Activated CD8-positive, alpha-beta memory T cell treated with anti-CD3 and anti-CD28 coated beads for 1 hour (primary cell): ENCODE measurements at regions not wholly inside any gene's neighbourhood (a gene's known extent, or its start where the extent isn't known, plus 50 kb on each side); places are given as distances from the start of the nearest gene placed in this dataset.
"Not testable (repeated sequence)": the region's sequence is repeated elsewhere in the genome, so short reads cannot be mapped to it uniquely, and the experiment has no call there.

ENCODE experiments used
- DNase-seq, 2 donors: peaks; one replicate each; pipeline ENCODE4 v3.0.0-alpha.2; 2020; ENCODE audit warnings: low read depth in 1 of 2; ENCODE audit errors: extremely low read depth in 1 of 2

DNA sequence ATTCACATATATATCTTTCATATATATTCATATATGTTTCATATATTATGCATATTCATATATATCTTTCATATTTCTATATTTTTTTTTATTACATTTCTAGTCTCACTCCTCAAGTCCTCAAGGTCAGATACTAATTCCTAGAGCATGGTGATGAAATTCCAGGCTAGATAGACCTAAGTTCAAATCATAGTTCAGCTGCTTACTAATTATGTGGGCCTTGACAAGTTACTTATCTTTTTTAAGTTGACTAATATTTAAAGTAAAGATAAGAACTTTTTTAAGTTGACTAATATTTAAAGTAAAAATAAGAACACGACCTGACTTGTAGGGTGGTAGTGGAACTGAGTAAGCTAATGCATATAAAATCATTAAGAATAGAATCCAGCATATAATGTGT, 495.6 kb upstream of the MAN1A1 start:
- DNase-seq, result no peak

GRCh38 chr6:119844387-119844786, 494.8 kb upstream of the MAN1A1 start:
- no peak for DNase-seq

DNA sequence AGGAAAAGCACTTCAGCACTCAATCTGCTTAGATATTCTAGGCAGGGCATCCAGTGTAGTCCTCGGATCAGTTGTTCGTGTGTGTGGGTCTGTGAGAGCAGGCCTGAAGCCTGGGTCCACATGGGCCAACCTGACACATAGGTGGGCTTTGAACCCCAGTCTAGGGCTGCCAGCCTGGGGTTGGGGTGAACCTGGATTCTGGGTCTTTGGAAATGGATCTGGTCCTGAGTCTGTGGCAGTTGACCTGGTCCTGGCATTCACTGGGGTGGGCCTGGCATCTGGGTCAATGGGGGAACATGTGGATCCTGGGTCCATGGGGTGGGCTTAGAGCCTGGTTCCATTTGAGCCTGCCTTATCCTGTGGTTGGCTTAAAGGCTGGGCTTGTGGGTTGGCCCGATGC, 492.6 kb upstream of the MAN1A1 start:
- no peak for DNase-seq

GRCh38 chr6:119838043-119838442, 488.5 kb upstream of the MAN1A1 start:
- no peak for DNase-seq

GRCh38 chr6:119834418-119834817, 484.9 kb upstream of the MAN1A1 start:
- no peak for DNase-seq

DNA sequence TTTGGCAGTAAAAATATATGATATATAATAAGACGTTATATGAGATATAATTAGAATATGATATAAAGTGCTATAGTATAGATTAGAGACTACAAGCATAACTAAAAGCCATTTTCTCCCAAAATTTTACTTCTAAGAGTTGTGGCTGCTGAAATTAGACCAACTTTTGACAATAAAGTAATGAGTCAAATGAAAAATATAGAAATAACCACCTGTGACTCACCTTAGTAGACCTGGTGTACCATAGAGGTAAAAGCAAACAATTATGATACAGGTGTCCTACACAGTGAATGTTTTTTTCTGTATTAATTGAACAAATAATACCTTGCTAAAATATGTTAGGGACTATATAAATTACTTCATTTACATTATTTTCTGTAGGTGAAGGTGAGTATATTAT, 482.9 kb upstream of the MAN1A1 start:
- DNase-seq, result no peak

GRCh38 chr6:119830494-119831295, 481.1 kb upstream of the MAN1A1 start:
- DNase-seq, result no peak

- no peak for DNase-seq
These were observed 480.5 kb upstream of the MAN1A1 start for GRCh38 chr6:119830069-119830468.

GRCh38 chr6:119829499-119829898, 479.9 kb upstream of the MAN1A1 start:
- DNase-seq, result not testable (repeated sequence)

- no peak for DNase-seq
These were observed 479.4 kb upstream of the MAN1A1 start for GRCh38 chr6:119829006-119829405.

GRCh38 chr6:119821380-119821779, 471.8 kb upstream of the MAN1A1 start:
- DNase-seq, result no peak

DNA sequence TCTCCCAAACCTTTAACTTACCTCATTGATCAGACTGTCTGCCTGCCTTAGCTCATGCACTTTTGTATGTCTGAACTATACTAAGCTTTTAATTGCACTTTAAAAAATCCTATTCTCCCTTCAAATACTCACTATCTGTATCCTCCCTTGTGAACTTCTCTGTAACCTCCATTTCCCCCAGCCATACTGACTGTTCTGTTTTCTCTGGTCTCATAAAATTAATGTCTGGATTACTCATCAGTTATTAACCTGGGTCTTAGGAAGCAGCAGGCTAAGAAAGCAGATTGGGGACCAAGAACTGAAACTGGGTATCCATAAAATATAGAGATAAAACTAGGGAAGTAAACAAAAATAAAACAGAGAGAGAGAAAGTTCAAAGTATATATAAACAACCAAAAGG, 469.3 kb upstream of the MAN1A1 start:
- no peak for DNase-seq

DNA sequence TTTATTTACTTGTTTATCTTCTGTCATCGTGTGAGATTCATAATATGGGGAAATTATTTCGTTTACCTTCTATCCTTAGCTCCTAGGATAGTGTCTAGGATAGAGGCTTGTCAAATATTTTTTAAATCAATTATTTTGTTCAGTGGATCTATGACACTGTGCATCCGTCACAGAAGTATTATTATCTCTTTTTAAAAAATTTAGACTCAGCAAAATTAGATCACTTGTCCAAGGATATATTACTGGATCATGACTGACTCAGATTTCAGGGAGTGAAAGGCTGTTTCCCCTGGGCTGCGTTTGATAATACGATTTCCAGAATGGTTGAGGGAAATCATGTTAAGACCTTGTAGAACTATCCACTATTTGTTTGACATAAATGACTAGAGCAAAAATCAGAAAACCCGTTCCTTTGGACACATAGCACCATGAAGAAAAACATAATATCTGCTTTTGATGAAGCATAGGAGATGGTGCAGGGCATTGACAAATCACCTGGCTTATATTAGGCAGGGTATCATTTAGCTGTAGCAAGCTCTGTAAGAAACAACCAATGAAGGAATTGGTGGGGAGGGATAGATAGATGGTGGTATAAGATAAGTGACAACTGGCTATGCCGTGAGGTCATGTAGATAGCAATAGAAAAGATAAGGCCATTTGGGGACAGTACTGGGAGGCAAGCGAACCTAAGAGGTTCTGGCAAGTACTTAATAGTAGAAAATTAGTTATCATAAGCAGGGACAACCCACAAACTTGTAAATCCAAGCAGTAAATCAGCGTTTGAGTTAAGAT, 465.2 kb upstream of the MAN1A1 start:
- no peak for DNase-seq

GRCh38 chr6:119802464-119802863, 452.9 kb upstream of the MAN1A1 start:
- DNase-seq, result no peak

DNA sequence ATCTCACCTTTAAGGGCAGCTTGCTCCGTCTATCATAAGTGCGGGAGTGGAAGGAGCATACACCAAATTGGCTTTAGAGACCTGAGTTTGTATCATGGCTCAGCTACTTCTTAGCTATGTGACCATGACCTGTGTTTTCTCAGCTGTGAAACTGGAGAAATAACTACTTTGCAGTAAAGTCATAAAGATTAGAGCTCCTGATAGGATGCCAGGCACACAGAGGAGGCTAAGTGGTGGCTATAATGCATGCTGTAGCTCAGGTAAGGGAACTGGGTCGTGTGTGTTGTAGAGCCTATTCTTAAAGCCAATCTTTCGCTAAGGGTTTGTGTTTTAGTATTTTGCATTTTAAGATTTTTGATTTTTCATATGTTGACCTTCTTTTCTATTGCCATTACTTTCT, 451.5 kb upstream of the MAN1A1 start:
- DNase-seq, result no peak

DNA sequence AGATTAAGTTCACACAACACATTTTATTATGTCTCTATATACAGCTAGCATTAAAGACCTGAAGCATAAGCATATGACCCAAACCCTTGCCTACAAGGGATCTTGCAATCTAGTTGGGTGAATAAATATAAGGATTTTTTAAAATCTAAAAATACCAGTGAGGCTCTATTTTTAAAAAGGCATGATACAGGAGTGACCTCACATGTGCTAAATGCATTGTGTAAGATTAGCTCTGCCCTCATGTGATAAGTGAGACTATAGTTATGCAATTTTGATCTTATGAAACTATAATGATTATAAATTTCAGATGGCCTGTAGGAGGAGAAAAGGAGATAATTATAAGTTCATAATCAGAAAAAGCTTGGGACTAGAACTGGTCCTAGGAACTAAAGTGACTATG, 451.0 kb upstream of the MAN1A1 start:
- no peak for DNase-seq

- DNase-seq, result no peak
These were observed 450.3 kb upstream of the MAN1A1 start for GRCh38 chr6:119799596-119800509.

DNA sequence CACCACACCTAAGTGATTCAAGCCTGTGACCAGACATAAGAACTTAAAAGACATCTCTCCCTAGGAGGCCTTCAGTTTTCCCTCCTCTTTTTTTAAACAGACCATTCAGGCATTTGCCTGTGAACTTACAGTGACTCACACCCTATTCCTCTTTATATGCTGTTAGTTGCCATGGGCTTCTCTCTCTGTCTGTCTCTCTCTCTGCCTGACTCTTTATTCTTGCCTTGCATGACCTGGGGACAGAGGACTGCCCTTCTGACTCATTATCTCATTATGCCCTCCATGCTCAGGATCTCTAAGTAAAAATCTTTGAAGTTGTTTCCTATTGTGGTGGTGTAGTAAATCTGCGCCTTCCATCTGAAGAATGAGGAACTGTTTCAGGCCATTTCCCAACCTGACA, 442.2 kb upstream of the MAN1A1 start:
- DNase-seq, result no peak

DNA sequence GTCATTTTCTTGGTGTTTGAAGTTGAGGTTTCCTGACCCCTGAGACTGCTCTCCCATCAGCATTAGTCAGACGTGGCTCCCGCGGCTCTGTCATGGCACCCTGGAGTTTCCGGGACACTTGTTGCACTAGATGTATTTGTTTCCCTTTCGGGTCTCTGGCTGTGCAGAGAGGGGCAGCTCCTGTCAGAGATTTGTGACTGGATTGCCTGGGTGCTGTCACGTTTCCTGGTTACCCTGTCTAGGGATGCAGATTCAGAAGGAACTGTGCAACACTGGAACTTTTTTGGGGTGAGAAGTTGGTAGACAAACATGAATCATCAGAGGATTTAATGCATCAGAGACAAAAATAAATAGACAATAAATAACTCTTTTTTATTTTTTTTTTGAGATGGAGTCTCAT, 431.8 kb upstream of the MAN1A1 start:
- DNase-seq, result no peak

- no peak for DNase-seq
These were observed 418.6 kb upstream of the MAN1A1 start for GRCh38 chr6:119768201-119768600.
